ENCODE measurements at regions not wholly inside any gene's neighbourhood (a gene's known extent, or its start where the extent isn't known, plus 50 kb on each side); places are given as distances from the start of the nearest gene placed in this dataset.

DNA sequence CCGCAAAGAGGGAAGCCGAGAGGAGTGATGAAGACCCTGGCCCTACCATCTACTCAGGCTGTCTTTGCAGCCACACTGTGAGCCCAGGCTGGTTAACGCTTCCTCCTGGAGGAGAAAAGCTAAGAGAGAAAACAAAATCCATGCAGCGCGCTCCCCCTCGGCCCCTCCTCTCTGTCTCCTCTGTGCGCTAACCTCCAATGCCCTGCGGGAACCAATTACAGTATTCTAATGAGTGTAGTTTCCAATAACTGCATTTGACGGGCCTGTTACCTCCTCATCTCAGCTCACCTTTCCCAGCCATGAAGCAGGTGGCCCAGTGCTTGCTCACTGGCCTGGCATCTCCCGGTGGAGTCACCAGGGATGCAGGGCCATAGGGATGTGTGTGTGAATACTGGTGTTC lies 565.5 kb downstream of the EBF1 start:
- Histone ChIP-seq H3K9me3 (no peaks in the 10 kb centered on the region), H3K36me3 (replicated peaks) (no peaks in the 10 kb centered on the region), H3K4me3 (no peak overlapping the region), H3K4me1 (no peaks in the 10 kb centered on the region), H3K27me3 (ENCODE audit: low read depth) (no peaks in the 10 kb centered on the region)
- DNase-seq (ENCODE audit: low spot score in 2 of 2): no peak
- in situ Hi-C loops (cut with MboI; ENCODE audit: low sequenced_read_pairs): no loop called here

DNA sequence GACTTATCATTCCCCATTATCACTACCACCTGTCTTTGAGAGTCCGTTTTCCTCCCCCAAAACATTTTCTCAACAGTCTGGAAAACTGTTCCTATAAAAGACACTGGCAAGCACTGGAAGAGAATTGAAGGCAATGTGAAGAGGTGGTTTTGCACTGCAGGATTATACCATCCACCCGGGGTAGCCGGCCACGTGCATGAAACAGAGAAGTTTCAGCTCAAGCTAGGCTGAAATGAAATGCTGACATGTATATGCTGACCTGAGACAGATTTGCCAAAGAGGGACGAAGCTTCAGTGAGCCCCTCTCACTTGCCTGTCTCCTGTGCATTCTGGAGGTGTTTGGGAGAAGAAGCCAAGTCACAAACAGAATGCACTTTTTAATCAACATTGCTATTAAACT lies 567.0 kb downstream of the EBF1 start:
- Histone ChIP-seq H3K9me3 (no peaks in the 10 kb centered on the region), H3K4me1 (no peaks in the 10 kb centered on the region), H3K27me3 (ENCODE audit: low read depth) (no peaks in the 10 kb centered on the region), H3K4me3 (no peak overlapping the region), H3K36me3 (replicated peaks) (no peaks in the 10 kb centered on the region)
- in situ Hi-C loops (cut with MboI; ENCODE audit: low sequenced_read_pairs): no loop called here
- DNase-seq (ENCODE audit: low spot score in 2 of 2): no peak

DNA sequence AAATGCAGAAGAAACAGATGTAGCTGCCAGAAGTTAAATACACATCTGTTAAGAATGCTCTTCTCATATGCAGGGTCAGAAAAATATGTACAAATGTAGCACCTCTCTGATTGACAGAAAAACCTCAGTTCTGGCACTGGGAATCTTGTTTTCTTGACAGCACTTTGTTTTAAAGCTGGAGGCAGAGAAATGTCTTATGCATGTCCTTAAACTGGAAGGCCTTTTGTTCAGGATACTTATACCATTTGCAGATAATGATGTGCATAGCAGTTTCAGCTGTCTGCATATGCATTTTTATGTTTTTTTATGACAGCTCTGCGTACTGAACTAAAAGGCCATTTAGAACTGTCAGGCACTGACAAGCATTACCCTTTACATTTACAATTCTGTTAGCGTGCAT lies 567.9 kb downstream of the EBF1 start:
- H3K9me3 ChIP-seq: no peaks in the 10 kb centered on the region
- DNase-seq (ENCODE audit: low spot score in 2 of 2): no peak
- H3K4me1 ChIP-seq: no peaks in the 10 kb centered on the region
- H3K27me3 ChIP-seq (ENCODE audit: low read depth): no peaks in the 10 kb centered on the region
- H3K4me3 ChIP-seq: no peak overlapping the region
- in situ Hi-C loops (cut with MboI; ENCODE audit: low sequenced_read_pairs): no loop called here
- H3K36me3 ChIP-seq (replicated peaks): no peaks in the 10 kb centered on the region

DNA sequence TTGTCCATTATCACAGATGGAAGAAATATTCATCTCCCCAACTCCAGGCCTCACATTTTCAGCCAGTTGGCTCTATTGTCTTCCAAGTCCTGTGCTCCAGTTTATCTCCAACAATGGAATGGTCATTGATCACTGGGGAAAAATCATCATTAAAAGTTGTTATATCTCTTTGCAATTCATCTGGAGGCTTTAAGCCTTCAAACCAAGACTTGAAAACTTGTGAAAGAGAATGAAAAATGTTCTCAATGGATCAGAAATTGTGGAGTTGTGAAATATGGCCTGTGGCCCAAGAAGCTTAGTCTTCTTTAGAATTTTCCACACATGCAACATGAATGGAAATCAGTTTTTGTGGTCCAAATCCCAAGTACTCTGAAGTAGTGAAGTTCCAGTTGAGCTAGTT lies 569.6 kb downstream of the EBF1 start:
- Histone ChIP-seq H3K9me3 (no peaks in the 10 kb centered on the region), H3K36me3 (replicated peaks) (no peaks in the 10 kb centered on the region), H3K27me3 (ENCODE audit: low read depth) (no peaks in the 10 kb centered on the region), H3K4me1 (no peaks in the 10 kb centered on the region), H3K4me3 (no peak overlapping the region)
- in situ Hi-C loops (cut with MboI; ENCODE audit: low sequenced_read_pairs): no loop called here
- DNase-seq (ENCODE audit: low spot score in 2 of 2): no peak

DNA sequence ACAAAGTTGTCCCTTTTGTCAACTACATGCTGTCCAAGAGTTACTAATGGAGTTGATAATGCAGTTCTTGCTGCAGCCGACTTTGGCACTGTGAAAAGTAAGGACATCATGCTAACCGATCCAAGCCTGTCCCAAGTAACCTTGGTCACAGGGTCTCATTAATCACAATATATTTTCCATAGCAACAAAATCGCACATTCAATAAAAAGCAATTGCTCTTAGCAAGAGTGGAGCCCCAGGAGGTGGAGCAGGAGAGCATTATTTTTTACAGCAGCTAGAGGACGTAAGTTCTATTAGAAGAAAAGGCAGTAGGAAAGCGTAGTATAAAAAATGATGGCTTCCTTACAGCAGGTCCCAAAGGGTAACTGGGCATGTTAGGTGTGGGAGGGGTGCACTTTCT lies 570.3 kb downstream of the EBF1 start:
- Histone ChIP-seq H3K4me1 (no peaks in the 10 kb centered on the region), H3K27me3 (ENCODE audit: low read depth) (no peaks in the 10 kb centered on the region), H3K36me3 (replicated peaks) (no peaks in the 10 kb centered on the region), H3K4me3 (no peak overlapping the region), H3K9me3 (no peaks in the 10 kb centered on the region)
- in situ Hi-C loops (cut with MboI; ENCODE audit: low sequenced_read_pairs): no loop called here
- DNase-seq (ENCODE audit: low spot score in 2 of 2): no peak

DNA sequence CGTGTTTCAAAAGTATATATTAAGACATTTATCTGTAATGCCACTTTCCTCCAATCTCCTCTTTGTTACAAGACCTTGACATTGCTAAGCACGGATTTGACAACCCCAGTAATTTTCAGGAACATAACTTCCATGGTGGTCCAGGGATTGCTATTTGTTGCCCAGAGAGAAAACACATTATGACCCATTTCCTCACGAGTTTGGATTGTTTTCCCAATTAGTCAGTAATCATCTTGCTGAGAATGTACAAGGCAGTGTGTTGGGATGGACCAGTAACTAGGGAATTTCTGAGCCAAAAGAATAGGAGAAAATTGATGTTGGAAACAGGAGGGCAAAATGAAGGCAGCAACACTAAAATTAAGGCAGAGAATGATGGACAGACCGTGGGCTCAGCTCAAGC lies 574.1 kb downstream of the EBF1 start:
- H3K36me3 ChIP-seq (replicated peaks): no peaks in the 10 kb centered on the region
- no peak overlapping the region for H3K4me3 ChIP-seq
- no peaks in the 10 kb centered on the region for H3K4me1 ChIP-seq
- no peaks in the 10 kb centered on the region for H3K9me3 ChIP-seq
- in situ Hi-C loops (cut with MboI; ENCODE audit: low sequenced_read_pairs): no loop called here
- H3K27me3 ChIP-seq (ENCODE audit: low read depth): no peaks in the 10 kb centered on the region
- no peak for DNase-seq (ENCODE audit: low spot score in 2 of 2)

DNA sequence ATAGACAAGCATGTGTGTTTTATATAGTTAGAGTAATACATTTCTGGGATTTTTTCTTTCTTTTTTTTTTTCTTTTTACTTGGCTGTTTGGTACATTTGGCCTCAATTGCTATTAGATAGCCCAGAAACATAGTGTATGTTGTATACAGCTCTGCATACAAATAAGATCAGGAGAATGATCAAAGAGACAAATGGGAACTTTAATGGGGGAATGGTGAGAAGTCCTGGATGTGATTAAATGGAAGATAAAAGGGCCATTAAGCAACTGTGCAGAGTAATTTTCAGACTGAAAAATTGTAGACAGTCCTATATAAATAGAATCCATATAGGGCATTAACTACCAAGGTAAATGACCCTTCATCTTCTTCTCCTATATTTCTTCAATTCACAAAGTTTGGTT lies 575.6 kb downstream of the EBF1 start:
- Histone ChIP-seq H3K27me3 (ENCODE audit: low read depth) (no peaks in the 10 kb centered on the region), H3K4me3 (no peak overlapping the region), H3K4me1 (no peaks in the 10 kb centered on the region), H3K9me3 (no peaks in the 10 kb centered on the region), H3K36me3 (replicated peaks) (no peaks in the 10 kb centered on the region)
- in situ Hi-C loops (cut with MboI; ENCODE audit: low sequenced_read_pairs): no loop called here
- no peak for DNase-seq (ENCODE audit: low spot score in 2 of 2)

DNA sequence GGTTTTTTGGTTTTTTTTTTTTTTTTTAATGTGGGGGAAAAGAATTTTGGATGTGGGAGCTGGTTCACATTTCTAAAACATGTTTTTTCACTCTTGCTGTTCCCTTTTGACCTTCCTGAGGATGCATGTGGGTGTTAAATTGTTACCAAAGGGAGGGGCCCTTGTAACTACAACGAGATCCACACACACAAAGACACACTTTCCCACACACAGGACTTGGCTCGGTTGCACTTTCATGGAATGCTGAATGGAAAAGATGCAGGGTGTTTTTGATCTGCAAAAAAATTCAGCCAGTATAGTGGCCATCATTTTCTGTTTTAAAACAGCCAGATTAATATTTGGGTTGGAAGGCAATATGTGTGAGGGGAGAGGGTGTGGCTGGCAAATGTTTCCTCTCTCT lies 576.9 kb downstream of the EBF1 start:
- DNase-seq (ENCODE audit: low spot score in 2 of 2): no peak
- in situ Hi-C loops (cut with MboI; ENCODE audit: low sequenced_read_pairs): no loop called here
- Histone ChIP-seq H3K27me3 (ENCODE audit: low read depth) (no peaks in the 10 kb centered on the region), H3K36me3 (replicated peaks) (no peaks in the 10 kb centered on the region), H3K4me1 (no peaks in the 10 kb centered on the region), H3K9me3 (no peaks in the 10 kb centered on the region), H3K4me3 (no peak overlapping the region)

DNA sequence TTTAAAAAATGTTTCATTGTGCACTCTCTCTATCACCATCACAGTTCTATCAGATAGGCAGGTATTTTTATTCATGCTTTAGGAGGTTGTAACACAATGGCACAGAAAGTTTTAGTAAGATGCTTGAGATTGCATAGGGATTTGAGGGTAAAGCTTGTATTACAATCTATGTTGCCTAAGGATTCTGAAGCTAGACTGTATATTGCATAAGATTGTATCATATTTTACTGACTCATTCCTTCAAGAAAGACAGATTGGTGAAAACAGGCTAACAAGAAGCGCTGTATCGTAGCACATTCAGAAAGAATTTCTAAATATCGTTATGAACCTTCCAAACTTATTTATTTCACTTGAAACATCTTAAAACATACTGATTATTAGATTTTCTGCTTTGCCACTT lies 577.7 kb downstream of the EBF1 start:
- H3K9me3 ChIP-seq: no peaks in the 10 kb centered on the region
- no peak overlapping the region for H3K4me3 ChIP-seq
- in situ Hi-C loops (cut with MboI; ENCODE audit: low sequenced_read_pairs): no loop called here
- DNase-seq (ENCODE audit: low spot score in 2 of 2): no peak
- H3K36me3 ChIP-seq (replicated peaks): no peaks in the 10 kb centered on the region
- no peaks in the 10 kb centered on the region for H3K27me3 ChIP-seq (ENCODE audit: low read depth)
- H3K4me1 ChIP-seq: no peaks in the 10 kb centered on the region

DNA sequence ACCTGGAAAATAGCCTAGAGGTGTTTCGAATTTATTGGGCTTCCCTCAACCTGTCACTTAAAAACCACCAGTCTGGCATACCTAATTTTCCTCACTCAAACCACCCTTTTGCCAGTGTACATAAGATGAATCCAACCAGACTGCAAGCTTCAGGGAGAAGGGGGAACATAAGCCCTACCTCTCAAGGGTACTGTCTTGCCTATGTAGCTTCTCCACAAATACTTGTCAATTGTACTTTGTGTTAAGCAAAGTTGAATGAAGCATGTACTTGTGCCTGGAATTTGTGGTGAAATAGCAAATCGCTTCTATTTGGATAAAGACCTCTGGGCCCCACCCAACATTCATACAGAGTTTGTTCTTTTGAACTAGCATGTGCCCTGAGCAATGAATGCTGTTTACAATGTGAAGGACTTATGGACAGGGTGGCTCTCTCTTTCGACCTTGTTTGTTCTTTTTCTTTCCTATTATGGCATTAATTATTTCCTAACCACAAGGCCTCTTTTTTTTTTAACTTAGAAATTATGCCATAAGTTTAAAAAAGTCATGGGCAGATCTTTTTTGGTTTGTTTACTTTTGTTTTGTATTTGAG lies 580.2 kb downstream of the EBF1 start:
- Histone ChIP-seq H3K36me3 (replicated peaks) (no peaks in the 10 kb centered on the region), H3K27me3 (ENCODE audit: low read depth) (no peaks in the 10 kb centered on the region), H3K4me3 (no peak overlapping the region), H3K4me1 (no peaks in the 10 kb centered on the region), H3K9me3 (no peaks in the 10 kb centered on the region)
- in situ Hi-C loops (cut with MboI; ENCODE audit: low sequenced_read_pairs): no loop called here
- no peak for DNase-seq (ENCODE audit: low spot score in 2 of 2)

DNA sequence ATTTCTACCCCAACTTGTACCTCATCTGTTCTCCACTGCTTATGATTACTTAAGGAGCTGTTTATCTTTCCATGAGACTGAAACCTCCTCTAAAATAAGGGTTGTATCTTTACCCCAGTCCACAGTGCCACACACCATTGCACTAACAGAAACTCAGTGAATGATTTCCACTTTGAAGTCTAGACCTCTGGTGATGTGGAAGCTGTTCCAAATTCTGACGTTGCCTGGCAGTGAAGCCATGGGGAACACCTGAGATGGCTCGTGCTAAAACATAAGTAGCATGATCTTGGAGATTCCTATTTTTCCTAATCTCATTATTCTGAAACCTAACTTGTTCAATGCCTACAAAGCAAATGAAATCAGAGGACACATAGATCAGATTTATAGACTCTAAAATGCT lies 583.2 kb downstream of the EBF1 start:
- in situ Hi-C loops (cut with MboI; ENCODE audit: low sequenced_read_pairs): no loop called here
- Histone ChIP-seq H3K27me3 (ENCODE audit: low read depth) (no peaks in the 10 kb centered on the region), H3K36me3 (replicated peaks) (no peaks in the 10 kb centered on the region), H3K4me3 (no peak overlapping the region), H3K4me1 (no peaks in the 10 kb centered on the region), H3K9me3 (no peaks in the 10 kb centered on the region)
- DNase-seq (ENCODE audit: low spot score in 2 of 2): no peak

DNA sequence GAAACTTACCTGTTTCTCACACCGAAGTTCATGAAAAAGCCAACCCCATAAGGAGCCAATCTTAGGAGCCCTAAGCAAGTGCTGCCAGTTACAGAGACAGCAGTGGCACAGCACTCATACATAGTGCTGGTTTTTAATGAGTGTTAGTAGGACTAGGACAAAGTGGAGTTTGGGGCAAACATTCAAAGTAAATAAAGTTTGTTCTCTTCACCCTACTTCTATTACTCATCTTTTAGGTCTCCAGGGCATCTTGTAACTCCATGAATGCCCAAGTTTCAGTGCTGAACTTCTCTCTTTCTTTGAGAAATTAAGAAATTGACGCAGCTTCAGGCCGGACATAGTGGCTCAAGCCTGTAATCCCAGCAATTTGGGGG lies 584.7 kb downstream of the EBF1 start:
- H3K27me3 ChIP-seq (ENCODE audit: low read depth): no peaks in the 10 kb centered on the region
- no peak overlapping the region for H3K4me3 ChIP-seq
- H3K4me1 ChIP-seq: no peaks in the 10 kb centered on the region
- DNase-seq (ENCODE audit: low spot score in 2 of 2): no peak
- no peaks in the 10 kb centered on the region for H3K9me3 ChIP-seq
- in situ Hi-C loops (cut with MboI; ENCODE audit: low sequenced_read_pairs): no loop called here
- H3K36me3 ChIP-seq (replicated peaks): no peaks in the 10 kb centered on the region

DNA sequence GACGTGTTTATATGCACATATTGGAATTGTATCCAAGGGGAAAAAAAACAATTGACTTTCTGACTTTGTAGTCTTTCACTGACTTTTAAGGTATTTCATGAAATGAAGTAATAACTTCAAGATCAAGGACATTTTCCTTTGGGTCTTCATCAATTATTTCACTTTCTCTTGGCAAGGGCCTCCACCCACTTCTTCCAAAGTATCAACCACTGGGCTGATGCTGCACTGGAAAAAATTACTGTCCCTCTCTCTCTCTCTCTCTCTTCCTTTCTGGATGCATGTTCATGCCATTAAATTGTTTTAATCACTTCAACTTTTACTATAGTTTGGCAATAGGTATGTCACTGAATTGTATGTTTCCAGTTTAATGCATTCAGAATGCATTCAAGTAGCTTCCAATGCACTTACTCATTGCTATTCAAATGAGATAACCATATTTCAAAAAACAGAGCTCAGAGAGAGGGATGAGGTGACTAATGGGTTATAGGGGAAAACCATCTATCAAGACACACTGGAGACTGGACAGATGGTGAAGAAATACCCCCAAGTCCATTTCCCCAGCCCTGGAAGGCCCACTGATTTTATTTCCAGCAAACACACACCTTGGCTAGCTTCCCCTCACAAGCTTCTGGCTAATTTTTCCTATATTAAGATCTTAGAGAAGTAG lies 585.3 kb downstream of the EBF1 start:
- Histone ChIP-seq H3K9me3 (no peaks in the 10 kb centered on the region), H3K27me3 (ENCODE audit: low read depth) (no peaks in the 10 kb centered on the region), H3K36me3 (replicated peaks) (no peaks in the 10 kb centered on the region), H3K4me1 (no peaks in the 10 kb centered on the region), H3K4me3 (no peak overlapping the region)
- in situ Hi-C loops (cut with MboI; ENCODE audit: low sequenced_read_pairs): no loop called here
- no peak for DNase-seq (ENCODE audit: low spot score in 2 of 2)

DNA sequence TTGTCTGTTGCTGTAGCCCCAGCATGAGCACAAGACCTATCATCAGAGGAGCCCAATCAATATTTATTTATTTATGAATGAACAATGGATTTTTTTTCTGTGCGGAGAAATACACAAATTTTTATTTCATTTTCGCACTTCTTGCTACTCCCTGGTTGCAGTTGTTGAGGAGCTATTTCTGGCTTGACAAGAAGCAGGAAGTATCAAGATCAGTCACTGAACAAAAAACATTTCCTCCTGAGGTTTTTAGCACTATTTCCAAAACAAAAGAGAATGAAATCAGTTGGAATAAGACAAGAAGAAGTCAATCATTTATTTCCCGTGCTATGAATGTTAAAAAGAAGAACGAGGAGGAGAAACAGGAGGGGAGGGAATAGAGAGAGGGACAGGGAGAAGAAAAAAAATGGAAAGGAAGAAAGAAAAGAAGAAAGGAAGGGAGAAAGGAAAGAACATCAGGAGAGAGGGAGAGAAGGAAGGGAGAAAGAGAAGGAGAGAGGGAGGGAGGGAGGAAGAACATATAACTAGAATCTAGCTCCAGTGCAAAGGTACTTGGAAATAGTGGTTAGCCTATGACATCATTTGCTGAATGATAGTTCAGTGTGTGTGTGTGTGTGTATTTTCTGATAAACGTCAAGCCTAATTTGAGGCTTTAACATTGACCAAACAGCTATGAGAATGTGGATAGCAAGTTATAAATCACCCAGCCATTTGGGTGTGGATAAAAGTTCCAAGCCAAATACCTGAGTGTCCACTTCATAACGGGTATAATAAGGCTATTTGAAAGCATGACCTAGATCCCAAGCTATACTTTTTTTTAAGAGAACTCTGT lies 586.0 kb downstream of the EBF1 start:
- DNase-seq (ENCODE audit: low spot score in 2 of 2): no peak
- Histone ChIP-seq H3K27me3 (ENCODE audit: low read depth) (no peaks in the 10 kb centered on the region), H3K36me3 (replicated peaks) (no peaks in the 10 kb centered on the region), H3K4me3 (no peak overlapping the region), H3K9me3 (no peaks in the 10 kb centered on the region), H3K4me1 (no peaks in the 10 kb centered on the region)
- in situ Hi-C loops (cut with MboI; ENCODE audit: low sequenced_read_pairs): no loop called here
